Pancreas (tissue), 10 donors: ENCODE measurements at regions not wholly inside any gene's neighbourhood (a gene's known extent, or its start where the extent isn't known, plus 50 kb on each side); places are given as distances from the start of the nearest gene placed in this dataset.

Source experiments
- ATAC-seq, 4 donors: fragments of 200-7000 bp; cut with Tn5 transposase; one replicate each; pipeline versions ENCODE4 v1.8.0 to v1.9.1; 2020; ENCODE audit warnings: mild to moderate bottlenecking in 4 of 4, moderate library complexity in 4 of 4
- DNase-seq, 6 donors: peaks; one replicate each; pipeline ENCODE4 v3.0.0-alpha.2; 2020
- FAIRE-seq: peaks from 2 replicates; lab custom pipeline; 2012; peaks lifted over from hg19 to GRCh38; lab: Jason Lieb, UNC
- H3K27ac ChIP-seq, 4 donors: fragments of 200-600 bp; sonication (generic); 1 replicate in 3 of 4; 2 replicates in 1 of 4; pipeline versions ENCODE4 v1.5.0 to v1.8.0; 2020
- H3K27me3 ChIP-seq, 4 donors: fragments of 200-600 bp; one replicate each; pipeline ENCODE4 v1.8.0; 2021
- H3K36me3 ChIP-seq, 3 donors: fragments of 200-600 bp; sonication (generic) in 1 of 3; one replicate each; pipeline versions ENCODE4 v1.5.0 to v1.8.0; 2020 to 2021
- H3K4me1 ChIP-seq, 3 donors: fragments of 200-600 bp; one replicate each; pipeline ENCODE4 v1.8.0; 2021
- H3K4me3 ChIP-seq, 4 donors: fragments of 200-600 bp; sonication (generic) in 2 of 4; one replicate each; pipeline versions ENCODE4 v1.5.0 to v1.8.0; 2020 to 2021
- H3K9me3 ChIP-seq, 4 donors: fragments of 200-600 bp; one replicate each; pipeline ENCODE4 v1.8.0; 2021
- WGBS, 2 donors: extraction: QIAGEN DNeasy Blood & Tissue Kit; methylation state at CpG; one replicate each; pipeline ENCODE4 v1.1.7; 2013; 5-methylcytosine and 5-hydroxymethylcytosine counted together
- intact Hi-C, 3 donors: fragments of 100-400 bp; cut with DNase I; formaldehyde crosslinking; loops; one replicate each; pipeline versions ENCODE4 v1.11.1 to v1.14.2; 2022
- TF ChIP-seq, protein P1 (sequence below), 4 donors: fragments of 200-600 bp; sonication (generic) in 3 of 4; IDR thresholded peaks; one replicate each; pipeline versions ENCODE4 v1.5.0 to v1.8.0; 2021; ENCODE audit warnings: antibody characterized with exemption in 4 of 4
- donor health status: healthy with polysubstance abuse.
- donor health status: DM: no; HTN: no; CAD: no; lungs with moderate emphysema.
- donor health status: DM: no; HTN: no; CAD: no.
- donor health status: control.
- donor health status: control.
- donor health status: Bipolar disorder and iron deficiency.
- donor health status: DM: yes; HTN: yes; CAD: no.
- donor health status: DM: no; HTN: no; CAD: no.
- donor health status: DM: no; HTN: no; CAD: no.
- donor health status: DM: yes; HTN: yes; CAD: no.

DNA sequence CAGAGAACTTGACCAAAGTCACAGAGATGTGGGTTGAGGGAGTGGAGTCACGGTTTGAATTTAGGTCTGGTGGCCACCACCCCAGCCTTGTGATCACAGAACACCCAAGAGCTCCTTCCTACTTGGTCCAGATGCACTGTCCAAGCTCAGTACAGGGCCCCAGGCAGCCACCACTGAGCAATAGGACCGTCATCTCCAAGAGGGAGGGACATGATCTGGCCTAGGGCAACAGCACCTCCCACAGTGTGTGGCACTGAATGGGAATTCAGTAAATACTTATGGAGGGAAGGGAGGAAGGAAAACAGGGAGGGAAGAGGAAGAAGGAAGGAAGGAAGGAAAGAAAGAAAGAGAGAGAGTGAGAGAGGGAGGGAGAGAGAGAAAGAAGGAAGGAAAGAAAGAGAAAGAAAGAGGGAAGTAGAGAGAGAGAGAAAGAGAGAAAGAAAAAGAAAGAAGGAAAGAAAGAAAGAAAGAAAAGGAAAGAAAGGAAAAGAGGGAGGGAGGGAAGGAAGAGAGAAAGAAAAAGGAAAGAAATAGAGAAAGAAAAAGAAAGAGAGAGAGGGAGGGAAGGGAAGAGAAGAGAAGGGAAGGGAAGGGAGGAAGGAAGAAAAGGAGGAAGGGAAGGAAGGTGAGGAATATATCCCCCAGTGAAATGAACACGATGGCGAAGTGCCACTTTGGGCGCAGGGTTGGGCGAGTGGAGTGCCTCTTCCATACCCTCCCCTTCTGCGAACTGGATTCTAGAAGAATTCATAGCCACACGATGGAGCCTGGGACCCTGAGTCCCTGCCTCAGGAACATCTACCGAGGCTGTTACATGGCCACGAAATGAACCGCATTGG, 243.7 kb downstream of the TFAP2C start:
- FAIRE-seq (no peak), DNase-seq (no peak), ATAC-seq (no peak)
- no peaks in the 10 kb centered on the region for H3K36me3 ChIP-seq
- no peaks in the 10 kb centered on the region for H3K9me3 ChIP-seq
- intact Hi-C loops, result no loop called here
- H3K4me3 ChIP-seq, result no peak overlapping the region
- no peaks in the 10 kb centered on the region for H3K4me1 ChIP-seq
- H3K27me3 ChIP-seq, result no peaks in the 10 kb centered on the region
- H3K27ac ChIP-seq, result no peak overlapping the region
- TF ChIP-seq, protein P1, sequence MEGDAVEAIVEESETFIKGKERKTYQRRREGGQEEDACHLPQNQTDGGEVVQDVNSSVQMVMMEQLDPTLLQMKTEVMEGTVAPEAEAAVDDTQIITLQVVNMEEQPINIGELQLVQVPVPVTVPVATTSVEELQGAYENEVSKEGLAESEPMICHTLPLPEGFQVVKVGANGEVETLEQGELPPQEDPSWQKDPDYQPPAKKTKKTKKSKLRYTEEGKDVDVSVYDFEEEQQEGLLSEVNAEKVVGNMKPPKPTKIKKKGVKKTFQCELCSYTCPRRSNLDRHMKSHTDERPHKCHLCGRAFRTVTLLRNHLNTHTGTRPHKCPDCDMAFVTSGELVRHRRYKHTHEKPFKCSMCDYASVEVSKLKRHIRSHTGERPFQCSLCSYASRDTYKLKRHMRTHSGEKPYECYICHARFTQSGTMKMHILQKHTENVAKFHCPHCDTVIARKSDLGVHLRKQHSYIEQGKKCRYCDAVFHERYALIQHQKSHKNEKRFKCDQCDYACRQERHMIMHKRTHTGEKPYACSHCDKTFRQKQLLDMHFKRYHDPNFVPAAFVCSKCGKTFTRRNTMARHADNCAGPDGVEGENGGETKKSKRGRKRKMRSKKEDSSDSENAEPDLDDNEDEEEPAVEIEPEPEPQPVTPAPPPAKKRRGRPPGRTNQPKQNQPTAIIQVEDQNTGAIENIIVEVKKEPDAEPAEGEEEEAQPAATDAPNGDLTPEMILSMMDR (IDR thresholded peaks at IDR 0.05), result no peak
- 73 to 76% methylated on average over 11 of the region's 11 CpGs for WGBS, 2 donors

DNA sequence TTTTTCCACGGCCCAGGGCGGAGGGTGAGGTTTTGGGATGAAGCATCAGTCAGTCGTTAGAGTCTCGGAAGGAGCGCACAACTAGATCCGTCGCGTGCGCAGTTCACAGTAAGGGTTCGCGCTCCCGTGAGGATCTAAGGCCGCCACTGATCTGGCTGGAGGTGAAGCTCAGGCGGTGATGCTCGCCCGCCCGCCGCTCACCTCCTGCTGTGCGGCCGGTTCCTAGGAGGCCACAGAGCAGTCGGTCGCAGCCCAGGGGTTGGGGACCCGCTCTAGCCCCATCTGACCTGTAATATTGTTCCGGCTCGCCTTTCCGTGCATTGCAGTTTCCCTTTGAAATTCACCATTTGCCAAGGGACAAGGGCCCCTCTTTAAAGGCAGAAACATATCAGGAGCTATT, 244.7 kb downstream of the TFAP2C start:
- no peaks in the 10 kb centered on the region for H3K9me3 ChIP-seq
- no peaks in the 10 kb centered on the region for H3K36me3 ChIP-seq
- H3K27me3 ChIP-seq, result no peaks in the 10 kb centered on the region
- H3K27ac ChIP-seq, result no peak overlapping the region
- 69 to 79% methylated on average over 26 of the region's 26 CpGs for WGBS, 2 donors
- ATAC-seq, result no peak
- H3K4me3 ChIP-seq, result no peak overlapping the region
- FAIRE-seq, result no peak
- H3K4me1 ChIP-seq, result no peaks in the 10 kb centered on the region
- intact Hi-C loops, result no loop called here
- DNase-seq, result no peak
- TF ChIP-seq, protein P1 (IDR thresholded peaks at IDR 0.05), result no peak

GRCh38 chr20:56875052-56875659, 246.1 kb downstream of the TFAP2C start:
- Histone ChIP-seq H3K4me1 (no peaks in the 10 kb centered on the region), H3K4me3 (no peak overlapping the region), H3K27ac (no peak overlapping the region), H3K27me3 (no peaks in the 10 kb centered on the region), H3K36me3 (no peaks in the 10 kb centered on the region), H3K9me3 (no peaks in the 10 kb centered on the region)
- TF ChIP-seq, protein P1 (IDR thresholded peaks at IDR 0.05), result no peak
- ATAC-seq (peak in 3 of 4 donors; percentile 45 to 80 (median 72)), DNase-seq (peak in 2 of 6 donors; percentile 15 to 17), FAIRE-seq (no peak)
- 20 to 21% methylated on average over 6 of the region's 6 CpGs for whole genome bisulfite sequencing, 2 donors
- intact Hi-C loops, result no loop called here

DNA sequence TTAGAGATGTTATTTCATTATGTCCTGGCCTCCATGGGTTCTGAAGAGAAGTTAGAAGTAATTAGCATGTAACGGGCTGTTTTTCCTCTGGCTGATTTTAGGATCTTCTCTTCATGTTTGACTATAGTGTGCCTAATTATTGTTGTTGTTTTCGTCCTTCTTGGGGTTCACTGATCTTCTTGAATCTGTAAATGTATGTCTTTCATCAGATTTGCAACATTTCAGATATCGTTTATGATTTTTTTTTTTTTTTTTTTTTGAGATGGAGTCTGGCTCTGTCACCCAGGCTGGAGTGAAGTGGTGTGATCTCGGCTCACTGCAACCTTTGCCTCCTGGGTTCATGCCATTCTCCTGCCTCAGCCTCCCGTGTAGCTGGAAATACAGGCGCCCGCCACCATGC, 246.7 kb downstream of the TFAP2C start:
- ATAC-seq (no peak), FAIRE-seq (no peak), DNase-seq (no peak)
- TF ChIP-seq, protein P1 (IDR thresholded peaks at IDR 0.05), result no peak
- intact Hi-C loops, result no loop called here
- no peaks in the 10 kb centered on the region for H3K27me3 ChIP-seq
- no peak overlapping the region for H3K4me3 ChIP-seq
- no peaks in the 10 kb centered on the region for H3K36me3 ChIP-seq
- WGBS, 2 donors, result 78 to 89% methylated on average over 7 of the region's 7 CpGs
- H3K27ac ChIP-seq, result no peak overlapping the region
- no peaks in the 10 kb centered on the region for H3K4me1 ChIP-seq
- no peaks in the 10 kb centered on the region for H3K9me3 ChIP-seq

DNA sequence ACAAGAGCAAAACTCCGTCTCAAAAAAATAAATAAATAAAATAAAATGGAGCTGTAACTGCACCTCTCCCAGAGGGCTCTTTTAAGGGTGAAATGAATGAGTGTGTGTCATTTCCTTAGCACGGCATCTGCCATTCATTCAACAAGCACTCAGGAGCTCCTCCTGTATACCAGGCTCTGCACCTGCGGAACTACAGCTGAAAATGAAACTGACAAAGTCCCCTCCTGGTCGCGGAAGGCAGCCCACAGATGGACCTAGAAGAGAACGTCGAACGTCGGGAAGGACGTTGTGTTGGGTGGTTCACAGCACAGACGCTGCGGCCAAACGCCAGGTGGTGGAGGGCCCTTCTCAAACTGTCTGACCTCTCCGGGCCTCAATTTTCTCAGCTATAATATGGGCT, 256.4 kb downstream of the TFAP2C start:
- no peaks in the 10 kb centered on the region for H3K9me3 ChIP-seq
- ATAC-seq, result no peak
- H3K27me3 ChIP-seq, result no peaks in the 10 kb centered on the region
- no peaks in the 10 kb centered on the region for H3K4me1 ChIP-seq
- TF ChIP-seq, protein P1 (IDR thresholded peaks at IDR 0.05), result no peak
- intact Hi-C loops, result no loop called here
- no peak for DNase-seq
- no peak for FAIRE-seq
- H3K36me3 ChIP-seq, result no peaks in the 10 kb centered on the region
- no peak overlapping the region for H3K27ac ChIP-seq
- WGBS, 2 donors, result 73 to 76% methylated on average over 14 of the region's 14 CpGs
- H3K4me3 ChIP-seq, result no peak overlapping the region
